ENCODE measurements at regions not wholly inside any gene's neighbourhood (a gene's known extent, or its start where the extent isn't known, plus 50 kb on each side); places are given as distances from the start of the nearest gene placed in this dataset.

GRCh38 chr3:25313286-25313685, 114.8 kb upstream of the RARB start:
- WGBS, 2 experiments (ENCODE audit: extremely low coverage in 2 of 2, insufficient read length in 1 of 2): no CpG with 5 or more reads among the region's 2 CpGs
- no peak overlapping the region for H3K4me2 ChIP-seq (ENCODE audit: low read depth, low read length)
- H2BK20ac ChIP-seq (ENCODE audit: low read depth, low read length): no peak overlapping the region
- H3K9ac ChIP-seq (ENCODE audit: low read depth, low read length): no peak overlapping the region
- no peaks in the 10 kb centered on the region for H3K36me3 ChIP-seq (ENCODE audit: control insufficient read depth, insufficient read depth, low read length)
- no peak overlapping the region for H3K14ac ChIP-seq (replicated peaks; ENCODE audit: low read depth, low read length)
- intact Hi-C loops (cut with micrococcal nuclease): no loop called here
- no peaks in the 10 kb centered on the region for H3K27me3 ChIP-seq (ENCODE audit: control insufficient read depth, insufficient read depth, low read length)
- H2BK15ac ChIP-seq (ENCODE audit: low read depth, low read length): no peak overlapping the region
- no peak overlapping the region for H3K4me3 ChIP-seq (ENCODE audit: insufficient read depth, low read depth, low read length)
- no peaks in the 10 kb centered on the region for H3K9me1 ChIP-seq (ENCODE audit: insufficient read depth, low read length)
- no peaks in the 10 kb centered on the region for H3K4me1 ChIP-seq (ENCODE audit: control insufficient read depth, insufficient read depth, low read length)
- H2BK120ac ChIP-seq (ENCODE audit: low read depth, low read length): no peak overlapping the region
- H4K5ac ChIP-seq (ENCODE audit: low read depth, low read length): no peak overlapping the region
- no peaks in the 10 kb centered on the region for H3K79me1 ChIP-seq (ENCODE audit: low read depth in 1 of 2, low read length in 2 of 2)
- CTCF ChIA-PET: no interaction called here
- no peak overlapping the region for H3K23ac ChIP-seq (ENCODE audit: low read depth, low read length)
- H3K9me3 ChIP-seq (ENCODE audit: control insufficient read depth, insufficient read depth, low read length): peaks cover 4% of the 10 kb centered on the region
- ATAC-seq (ENCODE audit: low read depth) (no peak), DNase-seq (no peak)
- POLR2A ChIA-PET (ENCODE audit: unreplicated experiment): no interaction called here
- no peak overlapping the region for H3K27ac ChIP-seq (ENCODE audit: insufficient read depth, low read length)
- no peak for TF ChIP-seq FOS (IDR thresholded peaks at IDR 0.05; ENCODE audit: low read depth, low read length)
- no peak for TF ChIP-seq CEBPB (IDR thresholded peaks at IDR 0.05; ENCODE audit: low read depth, low read length)
- no peak for TF ChIP-seq MAFK (IDR thresholded peaks at IDR 0.05; ENCODE audit: low read depth, low read length)
- no peak overlapping the region for H2AK9ac ChIP-seq (replicated peaks; ENCODE audit: low read depth, low read length, poor library complexity)
- dilution Hi-C loops (cut with HindIII; ENCODE audit: low sequenced_read_pairs, unreplicated experiment): no loop called here
- BruUV-seq (replicated peaks): no TSS peak
- H3K56ac ChIP-seq (ENCODE audit: extremely low read depth, insufficient read depth, low read length): no peak overlapping the region
- H4K91ac ChIP-seq (ENCODE audit: insufficient read depth, low read depth, low read length): no peak overlapping the region
- no peak overlapping the region for H2AK5ac ChIP-seq (ENCODE audit: low read depth, low read length)
- no peak overlapping the region for H3K18ac ChIP-seq (ENCODE audit: low read depth, low read length)
- no peak overlapping the region for H2AFZ ChIP-seq (replicated peaks; ENCODE audit: low read length, poor library complexity)
- no peak overlapping the region for H3K4ac ChIP-seq (ENCODE audit: low read depth, low read length)
- in situ Hi-C loops (cut with MboI; ENCODE audit: low sequenced_read_pairs): no loop called here
- H4K8ac ChIP-seq (ENCODE audit: low read depth in 2 of 2, low read length in 2 of 2): no peak overlapping the region
- no peaks in the 10 kb centered on the region for H4K20me1 ChIP-seq (ENCODE audit: insufficient read depth, low read length)
- H2BK5ac ChIP-seq (ENCODE audit: low read depth, low read length, poor library complexity, severe bottlenecking): no peak overlapping the region
